Fibroblast of villous mesenchyme (primary cell): ENCODE measurements at regions not wholly inside any gene's neighbourhood (a gene's known extent, or its start where the extent isn't known, plus 50 kb on each side); places are given as distances from the start of the nearest gene placed in this dataset.

Experiments used
- DNase-seq: peaks from one replicate; pipeline ENCODE4 v3.0.0-alpha.2; 2010; ENCODE audit warnings: low read depth
- H3K4me3 ChIP-seq: 2 replicates; pipeline ENCODE4 v1.5.1; 2011; ENCODE audit warnings: low read depth, mild to moderate bottlenecking, low read length
- TF ChIP-seq, protein P1 (sequence below): IDR thresholded peaks from 2 replicates; pipeline ENCODE4 v1.5.1; 2012; ENCODE audit warnings: low read depth, mild to moderate bottlenecking, low read length; ENCODE audit not compliant: insufficient read depth

DNA sequence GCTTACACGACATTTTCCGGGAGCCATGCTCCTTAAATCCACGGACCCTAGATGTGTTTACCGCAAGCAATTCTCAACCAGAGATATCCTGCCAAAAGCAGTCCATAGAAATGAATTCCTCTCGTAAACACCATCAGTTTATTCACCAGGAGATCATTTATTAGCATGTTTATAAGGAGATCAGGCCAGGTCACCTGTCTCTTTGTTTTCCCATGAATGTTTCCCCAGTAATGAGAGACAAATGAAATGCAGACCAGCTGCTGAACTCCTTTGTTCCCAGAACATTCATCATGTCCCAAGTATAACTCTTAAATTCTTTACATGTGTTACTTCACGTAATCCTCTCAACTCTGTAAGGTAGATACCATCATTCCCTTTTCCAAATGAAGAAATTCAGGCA, 137.1 kb downstream of the DDX53 start:
- TF ChIP-seq, protein P1, sequence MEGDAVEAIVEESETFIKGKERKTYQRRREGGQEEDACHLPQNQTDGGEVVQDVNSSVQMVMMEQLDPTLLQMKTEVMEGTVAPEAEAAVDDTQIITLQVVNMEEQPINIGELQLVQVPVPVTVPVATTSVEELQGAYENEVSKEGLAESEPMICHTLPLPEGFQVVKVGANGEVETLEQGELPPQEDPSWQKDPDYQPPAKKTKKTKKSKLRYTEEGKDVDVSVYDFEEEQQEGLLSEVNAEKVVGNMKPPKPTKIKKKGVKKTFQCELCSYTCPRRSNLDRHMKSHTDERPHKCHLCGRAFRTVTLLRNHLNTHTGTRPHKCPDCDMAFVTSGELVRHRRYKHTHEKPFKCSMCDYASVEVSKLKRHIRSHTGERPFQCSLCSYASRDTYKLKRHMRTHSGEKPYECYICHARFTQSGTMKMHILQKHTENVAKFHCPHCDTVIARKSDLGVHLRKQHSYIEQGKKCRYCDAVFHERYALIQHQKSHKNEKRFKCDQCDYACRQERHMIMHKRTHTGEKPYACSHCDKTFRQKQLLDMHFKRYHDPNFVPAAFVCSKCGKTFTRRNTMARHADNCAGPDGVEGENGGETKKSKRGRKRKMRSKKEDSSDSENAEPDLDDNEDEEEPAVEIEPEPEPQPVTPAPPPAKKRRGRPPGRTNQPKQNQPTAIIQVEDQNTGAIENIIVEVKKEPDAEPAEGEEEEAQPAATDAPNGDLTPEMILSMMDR, result no peak
- no peak for DNase-seq
- no peak overlapping the region for H3K4me3 ChIP-seq

DNA sequence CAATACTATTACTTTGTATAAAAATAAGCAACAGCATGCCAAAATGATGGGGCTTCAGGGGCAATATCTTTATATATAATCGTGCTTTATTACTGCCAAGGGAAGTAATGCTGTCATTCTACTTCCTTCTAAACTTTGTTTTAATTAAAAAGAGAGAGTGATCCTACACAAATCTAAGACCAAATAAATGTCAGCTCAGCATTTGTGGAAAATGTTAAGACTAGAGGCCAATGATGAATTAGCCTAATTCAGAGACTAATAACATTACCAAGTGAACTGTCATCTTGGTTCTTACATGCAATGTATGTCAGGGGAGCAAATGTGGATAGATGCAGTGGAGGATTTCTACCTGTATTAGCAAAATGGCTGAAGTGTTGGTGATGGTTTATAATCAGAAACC, 166.4 kb upstream of the PTCHD1 start:
- no peak for DNase-seq
- no peak overlapping the region for H3K4me3 ChIP-seq
- TF ChIP-seq, protein P1, result no peak

DNA sequence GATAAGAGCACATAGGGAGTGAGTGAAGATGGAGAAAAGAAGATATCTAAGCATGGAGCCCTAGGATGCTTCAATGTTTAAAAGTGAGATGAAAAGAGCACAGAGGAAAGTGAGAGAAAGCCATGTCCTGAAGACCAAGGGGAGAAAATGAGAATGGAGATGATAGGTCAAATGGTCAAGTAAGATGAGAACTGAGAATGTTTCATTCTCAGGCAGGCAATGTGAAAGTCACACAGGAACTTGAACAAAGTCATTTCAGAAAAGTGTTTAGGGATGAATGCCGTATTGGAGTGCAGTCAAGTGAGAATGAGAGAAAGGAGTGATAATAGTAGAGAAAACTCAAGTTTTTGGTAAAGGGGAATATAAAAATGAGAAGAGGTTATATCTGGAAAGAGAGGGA, 148.7 kb upstream of the PTCHD1 start:
- DNase-seq, result no peak
- no peak overlapping the region for H3K4me3 ChIP-seq
- TF ChIP-seq, protein P1, result no peak

DNA sequence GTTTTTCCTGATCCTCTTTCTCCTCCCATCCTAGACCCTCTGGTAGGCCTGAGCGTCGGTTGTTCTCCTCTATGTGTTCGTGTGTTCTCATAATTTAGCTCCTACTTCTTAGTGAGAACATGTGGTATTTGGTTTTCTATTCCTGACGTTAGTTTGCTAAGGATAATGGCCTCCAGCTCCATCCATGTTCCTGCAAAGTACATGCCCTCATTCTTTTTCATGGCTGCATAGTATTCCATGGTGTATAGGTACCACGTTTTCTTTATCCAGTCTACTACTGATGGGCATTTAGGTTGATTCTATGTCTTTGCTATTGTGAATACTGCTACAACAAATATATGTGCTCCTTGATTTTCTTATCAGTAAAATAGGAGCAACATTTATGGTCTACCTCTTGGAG, 146.8 kb upstream of the PTCHD1 start:
- no peak overlapping the region for H3K4me3 ChIP-seq
- TF ChIP-seq, protein P1, result no peak
- DNase-seq, result no peak

DNA sequence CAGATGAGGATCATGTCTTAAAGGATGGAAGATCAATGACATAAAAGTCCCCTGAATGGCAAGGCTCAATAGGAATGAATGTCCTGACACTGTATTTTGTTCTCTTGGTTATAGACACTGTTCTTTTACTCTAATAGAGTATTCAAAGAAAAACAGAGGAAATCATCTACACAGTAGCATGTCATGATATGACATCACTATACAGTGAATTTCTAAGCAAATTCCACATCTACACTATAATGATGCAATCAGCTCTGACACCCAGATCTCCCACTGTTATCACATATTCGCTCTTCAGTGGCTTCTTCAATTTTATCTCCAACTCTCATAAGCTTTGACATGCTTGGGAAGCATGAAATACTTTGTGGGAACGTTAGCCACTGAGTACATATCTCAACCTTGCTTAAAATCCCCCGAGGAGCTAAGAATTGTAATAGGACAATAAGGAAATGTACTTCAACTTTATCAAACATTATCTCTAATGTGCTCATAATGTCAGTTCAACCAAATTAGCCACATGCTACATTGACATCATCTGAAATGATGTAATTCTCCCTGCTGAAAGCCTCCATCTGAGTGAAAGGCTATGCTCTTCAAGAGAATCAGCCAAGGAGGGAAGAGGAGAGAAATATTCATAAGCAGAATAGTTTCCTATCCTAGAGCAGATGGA, 139.6 kb upstream of the PTCHD1 start:
- TF ChIP-seq, protein P1, result no peak
- H3K4me3 ChIP-seq, result no peak overlapping the region
- no peak for DNase-seq

DNA sequence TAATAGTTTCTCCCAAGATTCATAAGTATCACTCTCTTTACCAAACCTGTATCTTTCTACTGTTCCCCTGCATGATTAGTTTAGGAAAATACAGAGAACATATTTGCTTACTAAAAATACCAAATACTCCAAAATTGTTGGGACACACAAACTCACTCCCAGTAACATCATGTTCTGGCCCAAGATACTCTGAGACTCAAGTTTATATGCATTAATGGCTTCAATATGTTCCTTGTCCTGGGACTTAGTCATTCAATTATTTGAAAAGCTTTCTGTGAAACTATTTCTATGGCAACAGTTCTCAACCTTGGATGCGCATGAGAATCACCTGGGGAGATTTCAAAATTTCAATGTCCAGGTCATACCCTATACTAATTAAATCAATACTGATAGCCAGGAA, 138.9 kb upstream of the PTCHD1 start:
- DNase-seq, result no peak
- TF ChIP-seq, protein P1, result no peak
- no peak overlapping the region for H3K4me3 ChIP-seq

DNA sequence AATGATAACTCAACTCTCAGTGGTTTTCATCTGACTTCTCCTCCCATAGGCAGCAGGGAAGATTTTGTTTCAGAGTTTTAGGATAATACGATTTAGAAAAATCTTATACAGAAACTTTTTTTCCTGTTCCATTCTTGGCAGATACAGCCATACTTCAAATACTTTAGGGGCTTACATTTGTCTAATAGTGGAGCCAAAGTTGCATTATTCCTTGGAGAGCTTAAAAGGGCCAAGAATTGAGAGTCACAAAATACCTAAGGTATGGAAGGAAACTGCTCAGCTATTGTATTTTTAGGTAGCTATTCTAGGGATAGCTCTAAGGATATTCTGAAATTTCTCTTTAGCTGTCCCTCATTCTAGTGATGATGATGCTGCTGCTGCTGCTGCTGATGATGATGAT, 132.9 kb upstream of the PTCHD1 start:
- TF ChIP-seq, protein P1, result no peak
- DNase-seq, result no peak
- no peak overlapping the region for H3K4me3 ChIP-seq
